Neural progenitor cell (in vitro differentiated cells): ENCODE measurements at regions not wholly inside any gene's neighbourhood (a gene's known extent, or its start where the extent isn't known, plus 50 kb on each side); places are given as distances from the start of the nearest gene placed in this dataset.

ENCODE experiments used
- CTCF ChIP-seq: fragments of 200-600 bp; sonication (generic); IDR thresholded peaks from 2 replicates; pipeline ENCODE4 v1.5.1; 2017; ENCODE audit warnings: antibody characterized with exemption, mild to moderate bottlenecking
- EZH2 ChIP-seq: fragments of 200-600 bp; sonication (generic); IDR thresholded peaks from 2 replicates; pipeline ENCODE4 v1.6.1; 2017; ENCODE audit warnings: antibody characterized with exemption, mild to moderate bottlenecking, moderate library complexity
- EZH2phosphoT487 ChIP-seq: fragments of 200-600 bp; sonication (generic); IDR thresholded peaks from 2 replicates; pipeline ENCODE4 v1.6.1; 2017; ENCODE audit warnings: antibody characterized with exemption

DNA sequence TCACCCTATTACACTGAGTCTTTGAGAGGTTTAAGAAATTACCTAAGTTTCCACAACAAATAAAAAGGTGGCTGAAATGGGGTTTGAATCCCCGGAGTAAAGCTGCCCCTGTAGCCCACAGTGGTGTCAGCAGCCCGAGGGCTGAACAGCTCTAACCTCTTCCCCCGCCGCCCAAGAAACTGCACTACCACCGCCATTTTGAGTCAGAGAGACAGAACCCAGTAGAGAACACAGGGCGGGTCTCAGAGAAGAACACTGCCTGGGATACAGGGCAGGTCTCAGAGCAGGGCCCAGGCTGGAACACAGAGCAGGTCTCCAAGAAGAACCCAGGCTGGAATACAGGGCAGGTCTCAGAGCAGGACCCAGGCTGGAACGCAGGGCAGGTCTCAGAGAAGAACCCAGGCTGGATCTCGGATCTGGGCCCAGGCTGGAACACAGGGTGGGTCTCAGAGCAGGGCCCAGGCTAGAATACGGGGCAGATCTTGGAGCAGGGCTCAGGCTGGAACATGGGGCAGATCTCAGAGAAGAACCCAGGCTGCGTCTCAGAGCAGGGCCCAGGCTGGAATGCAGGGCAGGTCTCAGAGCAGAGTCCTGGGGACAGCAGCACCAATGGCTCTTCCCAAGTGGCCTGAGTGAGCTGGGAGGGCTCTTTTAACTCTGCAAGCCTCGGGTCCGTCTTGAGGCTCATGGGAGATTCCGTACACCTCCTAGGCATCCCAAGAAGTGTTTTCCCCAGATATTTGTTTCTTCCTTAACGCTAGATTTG is 85.9 kb upstream of the LANCL2 start:
- TF ChIP-seq CTCF (no peak), EZH2 (no peak), EZH2phosphoT487 (no peak)
